Endothelial cell (in vitro differentiated cells): ENCODE measurements at regions not wholly inside any gene's neighbourhood (a gene's known extent, or its start where the extent isn't known, plus 50 kb on each side); places are given as distances from the start of the nearest gene placed in this dataset.

Experiments used
- DNase-seq: peaks from one replicate; pipeline ENCODE4 v3.0.0; 2021; ENCODE audit warnings: low spot score
- H3K27ac Mint-ChIP-seq: one replicate; pipeline ENCODE4 v1.8.0; 2021; ENCODE audit warnings: mixed read lengths, inconsistent platforms; ENCODE audit not compliant: unreplicated experiment
- H3K27me3 Mint-ChIP-seq: one replicate; pipeline ENCODE4 v1.8.0; 2021; ENCODE audit warnings: mild to moderate bottlenecking, moderate library complexity, mixed read lengths, inconsistent platforms; ENCODE audit not compliant: unreplicated experiment
- H3K36me3 Mint-ChIP-seq: one replicate; pipeline ENCODE4 v1.8.0; 2021; ENCODE audit warnings: mild to moderate bottlenecking, low read depth, mixed read lengths, inconsistent platforms; ENCODE audit not compliant: unreplicated experiment
- H3K4me1 Mint-ChIP-seq: one replicate; pipeline ENCODE4 v1.8.0; 2021; ENCODE audit warnings: mild to moderate bottlenecking, mixed read lengths, inconsistent platforms; ENCODE audit not compliant: unreplicated experiment
- H3K4me3 Mint-ChIP-seq: one replicate; pipeline ENCODE4 v1.8.0; 2021; ENCODE audit warnings: mild to moderate bottlenecking, mixed read lengths, inconsistent platforms; ENCODE audit not compliant: unreplicated experiment
- H3K9me3 Mint-ChIP-seq: one replicate; pipeline ENCODE4 v1.8.0; 2021; ENCODE audit warnings: mixed read lengths, inconsistent platforms; ENCODE audit not compliant: unreplicated experiment
- CTCF ChIP-seq: fragments of 200-600 bp; sonication (generic); IDR thresholded peaks from one replicate; pipeline ENCODE4 v1.5.0; 2021; ENCODE audit warnings: antibody characterized with exemption; ENCODE audit not compliant: unreplicated experiment

DNA sequence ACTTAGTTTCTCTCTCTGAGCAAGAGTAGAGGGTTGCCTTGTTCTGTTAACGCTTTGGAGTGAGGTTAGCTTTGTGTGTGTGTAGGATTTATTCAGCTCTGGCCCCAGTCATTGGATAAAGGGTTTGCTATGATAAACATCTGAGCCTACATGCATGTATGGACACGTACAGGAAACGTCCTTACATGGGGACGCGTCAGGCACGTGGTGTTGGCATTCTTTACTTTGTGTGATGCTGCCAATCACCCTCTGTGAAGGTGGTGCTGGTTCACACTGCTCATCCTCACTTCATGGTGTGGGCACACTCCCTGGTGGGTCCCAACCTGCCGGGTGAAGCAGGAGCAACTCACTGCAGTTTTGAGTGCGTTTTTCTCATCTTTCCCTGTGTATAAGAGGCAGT, 53.4 kb upstream of the CD93 start:
- Mint-ChIP-seq H3K9me3 (no peaks in the 10 kb centered on the region), H3K4me1 (peaks cover 44% of the 10 kb centered on the region), H3K36me3 (no peaks in the 10 kb centered on the region), H3K27ac (peak overlapping the region; percentile 22), H3K27me3 (peaks cover 6% of the 10 kb centered on the region), H3K4me3 (no peak overlapping the region)
- no peak for DNase-seq
- no peak for TF ChIP-seq CTCF

DNA sequence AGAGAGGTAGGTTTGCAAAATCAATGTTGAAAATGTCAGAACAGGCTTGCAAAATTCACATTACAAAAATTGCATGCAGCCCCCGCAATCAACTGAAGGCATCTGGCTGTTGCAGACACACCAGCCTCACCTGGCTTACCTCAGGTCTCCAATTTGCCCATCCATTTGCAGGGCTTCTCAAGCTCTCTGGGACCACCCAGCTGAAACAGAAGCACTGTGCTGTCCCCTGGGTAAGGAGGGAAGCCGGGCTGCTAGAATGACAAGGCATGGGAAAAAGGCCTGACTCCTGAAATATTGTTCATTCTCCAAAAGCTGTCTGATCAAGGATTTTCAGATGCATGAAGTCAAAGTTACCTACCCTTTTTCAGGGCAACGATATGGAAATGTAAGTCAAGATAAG, 52.6 kb upstream of the CD93 start:
- Mint-ChIP-seq H3K9me3 (no peaks in the 10 kb centered on the region), H3K4me1 (peaks cover 46% of the 10 kb centered on the region), H3K4me3 (no peak overlapping the region), H3K36me3 (no peaks in the 10 kb centered on the region), H3K27me3 (peaks cover 6% of the 10 kb centered on the region), H3K27ac (no peak overlapping the region)
- no peak for TF ChIP-seq CTCF
- DNase-seq = no peak

- no peak for DNase-seq
- Mint-ChIP-seq H3K4me3 (no peak overlapping the region), H3K36me3 (no peaks in the 10 kb centered on the region), H3K27me3 (peaks cover 6% of the 10 kb centered on the region), H3K27ac (no peak overlapping the region), H3K4me1 (peaks cover 45% of the 10 kb centered on the region), H3K9me3 (no peaks in the 10 kb centered on the region)
- no peak for TF ChIP-seq CTCF
Measured at GRCh38 chr20:23138226-23138625, 52.1 kb upstream of the CD93 start.

DNA sequence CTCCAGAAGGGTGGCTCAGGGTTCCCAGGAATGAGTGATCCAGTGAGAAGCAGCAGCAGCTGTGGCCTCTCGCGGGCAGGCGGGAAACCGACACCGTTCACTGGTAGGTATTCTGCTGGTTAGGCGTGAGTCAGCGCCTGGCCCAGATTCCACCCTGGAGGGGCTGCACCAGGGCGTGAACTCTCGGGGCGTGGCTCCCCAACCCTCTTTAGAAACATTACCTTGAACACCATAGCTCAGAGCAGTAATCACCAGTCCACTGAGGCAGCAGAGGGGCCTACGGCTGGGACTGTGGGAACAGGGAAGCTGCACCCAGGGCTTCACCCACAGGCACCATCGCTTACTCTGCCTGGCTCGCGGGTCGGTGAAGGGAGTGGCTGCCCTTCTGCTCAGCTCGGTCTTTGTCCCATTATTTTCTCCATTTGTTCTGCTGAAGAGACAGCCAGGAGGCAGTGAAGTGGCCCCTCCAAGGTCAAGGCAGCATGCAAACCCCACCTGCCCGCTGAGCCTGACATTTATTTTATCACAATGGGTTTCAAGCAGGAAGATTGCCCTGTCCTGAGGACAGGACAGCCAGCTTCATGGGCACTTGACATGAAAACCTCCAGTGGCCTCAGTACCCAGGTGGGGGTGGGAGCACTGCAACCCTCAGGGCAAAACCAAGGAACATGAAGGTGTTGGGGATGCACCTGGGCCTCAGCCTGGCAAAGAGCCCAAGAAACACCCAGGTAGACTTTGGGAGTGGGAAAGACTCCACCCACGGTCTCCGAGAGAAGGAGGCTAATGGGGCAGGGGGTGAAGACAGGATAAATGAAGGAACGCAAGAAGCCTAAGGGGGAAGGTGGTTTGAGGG, 51.0 kb upstream of the CD93 start:
- no peaks in the 10 kb centered on the region for H3K36me3 Mint-ChIP-seq
- no peak for TF ChIP-seq CTCF
- DNase-seq = no peak
- no peaks in the 10 kb centered on the region for H3K9me3 Mint-ChIP-seq
- peaks cover 43% of the 10 kb centered on the region for H3K4me1 Mint-ChIP-seq
- H3K27me3 Mint-ChIP-seq = peaks cover 3% of the 10 kb centered on the region
- H3K4me3 Mint-ChIP-seq = no peak overlapping the region
- no peak overlapping the region for H3K27ac Mint-ChIP-seq
